Daoy (cell line): ENCODE measurements at regions not wholly inside any gene's neighbourhood (a gene's known extent, or its start where the extent isn't known, plus 50 kb on each side); places are given as distances from the start of the nearest gene placed in this dataset.
"Not testable (repeated sequence)": the region's sequence is repeated elsewhere in the genome, so short reads cannot be mapped to it uniquely, and the experiment has no call there.

Experiments used
- DNase-seq: peaks from one replicate; pipeline ENCODE4 v3.0.0-alpha.2; 2015; ENCODE audit warnings: low read depth

GRCh38 chr7:130789436-130789835 is 55.4 kb upstream of the KLF14 start:
- no peak for DNase-seq

DNA sequence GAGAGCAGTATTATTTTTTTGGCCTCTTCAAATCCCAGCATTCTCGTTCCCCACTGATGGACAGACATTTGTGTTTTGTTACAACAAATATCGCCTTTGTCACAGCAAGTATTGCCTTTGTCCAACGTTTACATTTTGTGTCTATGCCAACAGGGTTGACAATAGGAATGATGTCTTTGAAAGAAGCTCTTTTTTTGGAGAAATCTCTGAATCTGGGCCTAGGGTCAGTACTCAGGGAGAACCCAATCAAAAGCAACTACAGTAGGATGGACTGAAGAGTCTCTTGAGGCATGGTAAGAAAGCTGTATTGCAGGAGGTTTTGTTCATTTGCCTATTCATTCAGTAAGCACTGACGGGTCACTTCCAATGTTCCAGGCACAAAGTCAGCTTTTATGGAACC is 57.7 kb upstream of the KLF14 start:
- DNase-seq, result no peak

- peak; percentile 74 for DNase-seq
Observed at GRCh38 chr7:130793855-130794618, 60.0 kb upstream of the KLF14 start.

DNA sequence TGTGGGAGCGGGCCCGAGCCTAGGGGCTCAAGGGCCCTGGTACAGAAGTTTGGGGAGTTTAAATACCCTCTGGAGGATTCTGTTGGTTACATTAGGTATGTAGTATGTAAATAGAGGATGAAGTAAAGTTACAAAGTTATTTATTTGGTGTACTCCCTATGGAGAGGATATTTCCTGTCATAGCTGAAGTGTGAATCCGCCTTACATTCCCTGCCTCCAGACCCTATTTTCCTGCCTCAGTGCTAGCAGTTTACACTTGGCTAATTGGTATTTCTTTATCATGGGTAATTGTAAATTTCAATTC is 60.6 kb upstream of the KLF14 start:
- DNase-seq, result no peak

DNA sequence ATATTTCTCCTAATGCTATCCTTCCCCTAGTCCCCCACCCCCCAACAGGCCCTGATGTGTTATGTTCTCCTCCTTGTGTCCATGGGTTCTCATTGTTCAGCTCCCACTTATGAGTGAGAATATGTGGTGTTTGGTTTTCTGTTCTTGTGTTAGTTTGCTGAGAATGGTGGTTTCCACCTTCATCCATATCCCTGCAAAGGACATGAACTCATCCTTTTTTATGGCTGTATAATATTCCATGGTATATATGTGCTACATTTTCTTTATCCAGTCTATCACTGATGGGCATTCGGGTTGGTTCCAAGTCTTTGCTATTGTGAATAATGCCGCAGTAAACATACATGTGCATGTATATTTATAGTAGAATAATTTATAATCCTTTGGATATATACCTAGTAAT is 62.4 kb upstream of the KLF14 start:
- not testable (repeated sequence) for DNase-seq

DNA sequence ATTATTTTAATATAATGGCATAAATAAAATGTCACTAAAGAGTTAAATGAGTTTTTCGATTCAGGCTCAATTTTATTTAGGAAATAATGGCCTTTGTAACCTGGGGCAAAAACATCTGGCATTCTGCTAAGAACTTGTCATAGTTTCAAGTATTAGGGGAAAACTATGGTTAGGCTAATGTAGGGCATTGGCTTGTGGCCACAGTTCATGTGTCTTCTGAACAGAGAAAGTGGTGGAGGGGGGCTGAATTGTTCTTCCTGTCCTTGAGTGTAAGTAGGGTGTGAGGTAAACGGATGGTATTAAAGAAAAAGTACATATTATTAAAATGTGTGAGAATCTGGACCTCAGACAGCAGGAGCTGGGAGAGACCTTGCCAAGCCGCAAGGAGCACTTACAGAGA is 69.1 kb upstream of the KLF14 start:
- no peak for DNase-seq

DNA sequence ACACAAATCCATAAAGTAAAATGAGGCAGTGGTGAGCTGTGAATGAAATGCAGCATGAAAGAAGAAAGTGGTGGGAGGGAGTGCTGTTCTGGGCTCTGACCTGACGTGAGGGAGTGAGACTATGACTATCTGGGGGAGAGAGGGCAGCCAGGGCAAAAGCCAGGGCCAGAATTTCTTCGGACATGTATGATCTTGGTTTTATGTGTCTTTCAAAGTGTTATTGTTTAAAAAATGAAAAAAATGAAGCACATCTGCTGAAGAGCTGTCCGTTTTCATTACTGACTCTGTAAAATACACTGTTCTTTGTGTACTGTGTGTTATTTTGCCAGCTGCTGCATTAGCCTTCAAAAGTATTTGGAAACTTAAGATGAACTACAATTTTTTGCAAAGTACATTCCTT is 70.2 kb upstream of the KLF14 start:
- no peak for DNase-seq

DNA sequence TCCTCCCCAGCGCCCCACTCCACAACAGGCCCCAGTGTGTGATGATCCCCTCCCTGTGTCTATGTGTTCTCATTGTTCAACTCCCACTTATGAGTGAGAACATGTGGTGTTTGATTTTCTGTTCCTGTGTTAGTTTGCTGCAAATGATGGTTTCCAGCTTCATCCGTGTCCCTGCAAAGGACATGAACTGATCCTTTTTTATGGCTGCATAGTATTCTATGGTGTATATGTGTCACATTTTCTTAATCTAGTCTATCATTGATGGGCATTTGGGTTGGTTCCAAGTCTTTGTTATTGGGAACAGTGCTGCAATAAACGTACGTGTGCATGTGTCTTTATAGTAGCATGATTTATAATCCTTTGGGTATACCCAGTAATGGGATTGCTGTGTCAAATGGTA is 78.8 kb upstream of the KLF14 start:
- not testable (repeated sequence) for DNase-seq

GRCh38 chr7:130814778-130815335 is 80.8 kb upstream of the KLF14 start:
- DNase-seq, result peak; percentile 48

DNA sequence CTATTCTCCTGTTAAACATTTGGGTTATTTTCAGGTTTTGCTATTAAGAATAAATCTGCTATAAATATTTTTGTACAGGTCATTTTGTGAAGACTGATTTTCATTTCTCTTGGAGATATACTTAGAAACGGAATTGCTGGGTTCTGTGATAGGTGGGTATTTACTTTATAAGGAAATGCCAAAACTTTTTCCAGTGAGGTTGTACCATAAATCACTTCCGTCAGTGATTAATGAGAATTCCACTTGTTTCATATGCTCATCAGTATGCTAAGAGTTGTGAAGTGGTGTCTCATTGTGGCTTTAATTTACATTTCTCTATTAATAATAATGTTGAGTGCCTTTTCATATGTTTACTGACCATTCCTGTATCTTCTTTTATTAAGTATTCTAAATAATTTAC is 84.0 kb upstream of the KLF14 start:
- no peak for DNase-seq

GRCh38 chr7:130821864-130822263 is 87.9 kb upstream of the KLF14 start:
- peak; percentile 33 for DNase-seq

DNA sequence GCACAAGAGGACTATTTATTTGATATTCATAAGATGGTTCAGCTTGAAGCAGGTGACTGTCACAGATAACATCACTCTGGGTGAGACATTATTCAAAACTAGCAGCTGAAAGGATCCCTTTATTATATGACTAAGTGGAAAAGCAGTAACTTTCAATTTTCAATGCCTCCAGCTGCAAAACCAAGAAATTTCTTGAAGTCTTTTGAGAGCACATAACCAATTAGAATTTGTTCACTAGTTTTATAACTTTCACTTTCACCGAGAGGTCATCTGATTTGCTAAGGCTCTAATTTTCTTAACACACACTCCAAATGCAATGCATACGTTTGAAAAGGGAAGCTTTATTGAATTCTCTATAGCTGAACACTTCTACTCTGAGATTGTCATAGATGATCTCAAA is 88.6 kb upstream of the KLF14 start:
- no peak for DNase-seq

- no peak for DNase-seq
Observed at GRCh38 chr7:130823060-130823459, 89.1 kb upstream of the KLF14 start.

- DNase-seq, result no peak
Observed at GRCh38 chr7:130825819-130826218, 91.8 kb upstream of the KLF14 start.

DNA sequence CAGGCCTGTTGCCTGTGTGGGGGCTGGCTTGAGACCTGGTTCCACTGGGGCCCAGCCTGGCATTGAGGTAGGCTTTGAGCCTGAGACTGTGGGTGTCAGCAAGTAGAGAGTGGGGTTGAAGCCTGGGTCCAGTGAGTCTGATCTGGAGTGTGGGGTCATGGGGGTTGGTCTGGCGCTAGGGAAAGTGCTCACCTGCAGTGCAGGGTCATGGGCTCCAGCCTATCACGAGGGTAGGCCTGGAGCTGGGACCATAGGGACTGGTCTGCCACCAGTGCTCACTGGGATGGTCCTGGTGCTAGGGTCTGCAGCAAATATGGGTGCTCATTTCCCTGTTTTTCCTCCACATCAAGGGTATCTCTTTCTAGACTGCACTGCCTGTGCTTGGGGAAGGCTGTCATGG is 95.4 kb upstream of the KLF14 start:
- no peak for DNase-seq

- DNase-seq, result no peak
Observed at GRCh38 chr7:130831322-130831721, 97.3 kb upstream of the KLF14 start.

GRCh38 chr7:130831817-130832481 is 97.9 kb upstream of the KLF14 start:
- DNase-seq, result peak; percentile 70

- peak; percentile 96 for DNase-seq
Observed at GRCh38 chr7:130838738-130839137, 104.7 kb upstream of the KLF14 start.

DNA sequence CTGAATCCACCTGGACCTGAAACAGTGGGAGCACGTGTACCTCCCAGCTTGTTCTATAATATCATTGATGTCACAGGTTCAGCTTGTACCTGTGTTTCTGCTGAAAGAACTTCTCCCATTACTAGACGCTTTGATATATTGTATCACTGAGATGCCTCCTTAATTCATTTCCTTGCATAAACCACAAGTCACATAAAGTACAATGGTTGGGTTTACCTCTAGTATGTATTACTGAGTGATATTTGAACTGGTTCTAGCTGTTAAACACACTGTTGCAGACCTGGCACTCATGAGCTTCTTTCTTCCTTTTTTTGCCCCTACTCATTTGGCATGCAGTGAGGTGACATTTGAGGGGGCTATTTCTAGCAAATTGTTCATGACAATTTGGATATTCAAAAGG is 106.6 kb upstream of the KLF14 start:
- DNase-seq, result no peak

DNA sequence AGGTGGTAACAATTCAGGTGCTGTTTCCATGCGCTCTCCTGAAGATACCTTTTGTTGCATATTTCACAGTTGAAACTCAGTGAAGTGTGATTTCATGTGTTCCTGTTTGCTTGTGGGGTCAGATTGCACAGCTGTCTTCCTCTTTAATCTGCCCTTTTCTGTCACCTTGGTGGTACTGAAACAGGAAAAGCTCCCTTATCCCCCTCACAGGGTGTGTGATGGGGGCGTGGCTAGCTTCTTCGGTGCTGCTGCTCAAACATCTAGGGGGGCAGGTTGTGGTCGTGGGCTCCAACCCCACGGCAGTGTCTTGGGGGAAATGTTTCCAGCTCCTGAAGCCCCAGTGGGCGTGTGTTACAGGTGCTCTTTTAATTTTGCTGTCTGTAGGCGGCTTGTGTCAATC is 107.4 kb upstream of the KLF14 start:
- DNase-seq, result no peak

GRCh38 chr7:130843703-130844102 is 109.7 kb upstream of the KLF14 start:
- DNase-seq, result no peak

DNA sequence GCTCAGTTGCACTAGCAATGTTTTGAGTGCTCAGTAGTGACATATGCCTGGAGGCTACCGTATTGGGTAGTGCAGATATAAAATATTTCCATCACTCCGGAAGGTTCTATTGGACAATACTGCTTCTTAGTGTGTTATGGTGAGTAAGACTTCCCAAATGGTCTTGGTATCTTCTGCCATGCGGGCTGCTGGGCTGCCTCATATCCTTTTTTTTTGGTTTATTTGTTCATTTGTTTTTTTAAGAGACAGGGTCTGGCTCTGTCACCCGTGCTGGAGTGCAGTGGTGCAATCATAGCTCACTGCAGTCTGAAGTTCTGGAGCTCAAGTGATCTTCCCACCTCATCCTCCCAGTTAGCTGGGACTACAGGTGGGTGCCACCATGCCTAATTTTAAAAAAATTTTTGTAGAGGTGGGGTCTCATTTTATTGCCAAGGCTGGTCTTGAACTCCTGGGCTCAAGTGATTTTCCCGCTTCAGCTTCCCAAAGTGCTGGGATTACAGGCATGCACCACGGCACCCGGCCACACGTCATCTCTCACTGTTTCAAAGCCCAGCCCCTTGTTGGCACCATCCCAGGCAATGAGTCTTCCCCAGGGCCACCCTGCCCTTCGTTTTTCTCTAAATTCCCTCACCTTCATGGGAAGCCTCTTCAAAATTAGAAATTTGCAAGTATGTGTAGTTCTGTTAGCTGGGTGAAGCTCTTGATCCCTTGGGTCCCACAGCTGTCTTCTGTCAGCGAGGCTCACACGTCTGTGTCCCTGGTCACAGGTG is 111.0 kb upstream of the KLF14 start:
- peak; percentile 94 for DNase-seq

GRCh38 chr7:130845581-130846085 is 111.6 kb upstream of the KLF14 start:
- DNase-seq, result peak; percentile 93
